Transverse colon (tissue), 3 donors: ENCODE measurements at regions not wholly inside any gene's neighbourhood (a gene's known extent, or its start where the extent isn't known, plus 50 kb on each side); places are given as distances from the start of the nearest gene placed in this dataset.

Experiments
- CTCF ChIP-seq, 5 experiments: fragments of 200-600 bp in 3 of 5; fragments of 450-650 bp in 2 of 5; sonication (generic) in 3 of 5; IDR thresholded peaks; 1 replicate in 2 of 5; 2 replicates in 3 of 5; pipeline ENCODE4 v1.5.1; 2016 to 2017; ENCODE audit warnings: antibody characterized with exemption in 5 of 5, inconsistent platforms in 3 of 5, mild to moderate bottlenecking in 2 of 5, moderate library complexity in 1 of 5
- EP300 ChIP-seq: sonication (generic); formaldehyde crosslinking; IDR thresholded peaks from one replicate; pipeline ENCODE4 v1.6.1; 2017; ENCODE audit warnings: antibody characterized with exemption, low read depth

GRCh38 chr13:40352802-40353562 lies 313.5 kb downstream of the FOXO1 start:
- no peak for TF ChIP-seq EP300
- TF ChIP-seq CTCF (IDR thresholded peaks at IDR 0.05): no peak
